IMR-90 (cell line): ENCODE measurements at regions not wholly inside any gene's neighbourhood (a gene's known extent, or its start where the extent isn't known, plus 50 kb on each side); places are given as distances from the start of the nearest gene placed in this dataset.

Experiments used
- ATAC-seq: fragments of 200-7000 bp; cut with Tn5 transposase; 2 replicates; pipeline ENCODE4 v1.9.1; 2020; ENCODE audit warnings: low read depth, mild to moderate bottlenecking, moderate library complexity
- BruUV-seq: library from RNA; stranded (reverse); fragments of 400-500 nt; replicated peaks from 2 replicates; lab custom pipeline; 2021; lab: Mats Ljungman, UMichigan
- CTCF ChIA-PET: fragments of 300-600 bp; formaldehyde crosslinking; extraction: SDS; loops from one replicate; lab custom pipeline; 2021; ENCODE audit warnings: antibody characterized with exemption; lab: Yijun Ruan, JAX
- POLR2A ChIA-PET: fragments of 300-600 bp; sonication (Branson Sonifier 250); formaldehyde crosslinking; loops from one replicate; lab custom pipeline; 2022; ENCODE audit warnings: antibody characterized with exemption; ENCODE audit not compliant: unreplicated experiment; lab: Charles Lee
- DNase-seq: peaks from one replicate; pipeline ENCODE4 v3.0.0; 2013
- H2AFZ ChIP-seq: replicated peaks from 2 replicates; pipeline ENCODE3; 2013; ENCODE audit warnings: low read length, mild to moderate bottlenecking; ENCODE audit not compliant: poor library complexity
- H2AK5ac ChIP-seq: 2 replicates; pipeline ENCODE4 v1.6.1; 2013; ENCODE audit warnings: low read depth, low read length, inconsistent platforms
- H2AK9ac ChIP-seq: replicated peaks from 2 replicates; pipeline ENCODE3; 2013; ENCODE audit warnings: mild to moderate bottlenecking, low read depth, low read length, moderate library complexity; ENCODE audit not compliant: poor library complexity
- H2BK120ac ChIP-seq: 2 replicates; pipeline ENCODE4 v1.6.1; 2013; ENCODE audit warnings: low read depth, low read length, inconsistent platforms
- H2BK15ac ChIP-seq: 3 replicates; pipeline ENCODE4 v1.6.1; 2013; ENCODE audit warnings: low read depth, low read length, inconsistent platforms
- H2BK20ac ChIP-seq: 2 replicates; pipeline ENCODE4 v1.6.1; 2013; ENCODE audit warnings: low read depth, mild to moderate bottlenecking, inconsistent platforms, low read length, moderate library complexity
- H2BK5ac ChIP-seq: 2 replicates; pipeline ENCODE4 v1.6.1; 2013; ENCODE audit warnings: mild to moderate bottlenecking, low read depth, low read length, inconsistent platforms; ENCODE audit not compliant: poor library complexity, severe bottlenecking
- H3K14ac ChIP-seq: replicated peaks from 2 replicates; pipeline ENCODE4 v1.6.1; 2013; ENCODE audit warnings: low read depth, low read length, inconsistent platforms
- H3K18ac ChIP-seq: 2 replicates; pipeline ENCODE4 v1.6.1; 2013; ENCODE audit warnings: low read depth, low read length, control low read depth
- H3K23ac ChIP-seq: 2 replicates; pipeline ENCODE4 v1.6.1; 2013; ENCODE audit warnings: low read depth, low read length, inconsistent platforms
- H3K27ac ChIP-seq: 2 replicates; pipeline ENCODE4 v1.5.1; 2013; ENCODE audit warnings: mild to moderate bottlenecking, control low read depth, low read length; ENCODE audit not compliant: insufficient read depth
- H3K27me3 ChIP-seq: 2 replicates; pipeline ENCODE4 v1.6.1; 2013; ENCODE audit warnings: low read length; ENCODE audit not compliant: control insufficient read depth, insufficient read depth
- H3K36me3 ChIP-seq: 2 replicates; pipeline ENCODE4 v1.6.1; 2013; ENCODE audit warnings: low read length, mixed read lengths; ENCODE audit not compliant: control insufficient read depth, insufficient read depth
- H3K4ac ChIP-seq: 2 replicates; pipeline ENCODE4 v1.6.1; 2013; ENCODE audit warnings: low read depth, low read length, inconsistent platforms
- H3K4me1 ChIP-seq: 2 replicates; pipeline ENCODE4 v1.6.1; 2013; ENCODE audit warnings: low read length, mixed read lengths; ENCODE audit not compliant: control insufficient read depth, insufficient read depth
- H3K4me2 ChIP-seq: 2 replicates; pipeline ENCODE4 v1.6.1; 2013; ENCODE audit warnings: low read depth, mild to moderate bottlenecking, control low read depth, low read length, moderate library complexity
- H3K4me3 ChIP-seq: 2 replicates; pipeline ENCODE4 v1.5.1; 2013; ENCODE audit warnings: low read depth, mild to moderate bottlenecking, control low read depth, low read length, moderate library complexity; ENCODE audit not compliant: insufficient read depth
- H3K56ac ChIP-seq: 2 replicates; pipeline ENCODE4 v1.6.1; 2013; ENCODE audit warnings: low read length, inconsistent platforms; ENCODE audit not compliant: insufficient read depth; ENCODE audit errors: extremely low read depth
- H3K79me1 ChIP-seq, 2 experiments: 2 replicates each; pipeline ENCODE4 v1.6.1; 2013; ENCODE audit warnings: low read length in 2 of 2, inconsistent platforms in 1 of 2, low read depth in 1 of 2
- H3K9ac ChIP-seq: 2 replicates; pipeline ENCODE4 v1.6.1; 2013; ENCODE audit warnings: low read depth, low read length, control low read depth
- H3K9me1 ChIP-seq: 2 replicates; pipeline ENCODE4 v1.6.1; 2013; ENCODE audit warnings: low read length, inconsistent platforms; ENCODE audit not compliant: insufficient read depth
- H3K9me3 ChIP-seq: 2 replicates; pipeline ENCODE4 v1.6.1; 2013; ENCODE audit warnings: low read length; ENCODE audit not compliant: control insufficient read depth, insufficient read depth
- H4K20me1 ChIP-seq: 2 replicates; pipeline ENCODE4 v1.6.1; 2013; ENCODE audit warnings: low read length, inconsistent platforms; ENCODE audit not compliant: insufficient read depth
- H4K5ac ChIP-seq: 2 replicates; pipeline ENCODE4 v1.6.1; 2013; ENCODE audit warnings: mild to moderate bottlenecking, low read depth, low read length, control low read depth
- H4K8ac ChIP-seq, 2 experiments: 2 replicates each; pipeline ENCODE4 v1.6.1; 2013; ENCODE audit warnings: low read depth in 2 of 2, low read length in 2 of 2, control low read depth in 1 of 2, inconsistent platforms in 1 of 2
- H4K91ac ChIP-seq: 2 replicates; pipeline ENCODE4 v1.6.1; 2013; ENCODE audit warnings: low read depth, low read length, inconsistent platforms; ENCODE audit not compliant: insufficient read depth
- CEBPB ChIP-seq: IDR thresholded peaks from 2 replicates; pipeline ENCODE4 v1.6.1; 2012; ENCODE audit warnings: low read depth, low read length, improper control_type of control experiment
- CHD1 ChIP-seq: IDR thresholded peaks from 2 replicates; pipeline ENCODE4 v1.6.1; 2012; ENCODE audit warnings: low read depth, low read length, improper control_type of control experiment
- CTCF ChIP-seq: conservative IDR thresholded peaks from 2 replicates; pipeline ENCODE4 v1.5.1; 2012; ENCODE audit warnings: mild to moderate bottlenecking, low read depth, low read length, improper control_type of control experiment
- ELK1 ChIP-seq: fragments of 150-350 bp; IDR thresholded peaks from 2 replicates; pipeline ENCODE4 v1.6.1; 2016; ENCODE audit warnings: low read depth, mild to moderate bottlenecking, low read length, moderate library complexity, borderline replicate concordance
- FOS ChIP-seq: fragments of 150-350 bp; IDR thresholded peaks from 2 replicates; pipeline ENCODE4 v1.6.1; 2016; ENCODE audit warnings: low read depth, low read length
- MAFK ChIP-seq: IDR thresholded peaks from 2 replicates; pipeline ENCODE4 v1.6.1; 2012; ENCODE audit warnings: low read depth, low read length, improper control_type of control experiment
- MAZ ChIP-seq: IDR thresholded peaks from 2 replicates; pipeline ENCODE4 v1.6.1; 2012; ENCODE audit warnings: low read depth, mild to moderate bottlenecking, low read length, improper control_type of control experiment, moderate library complexity, borderline replicate concordance
- MXI1 ChIP-seq: IDR thresholded peaks from 2 replicates; pipeline ENCODE4 v1.6.1; 2012; ENCODE audit warnings: low read depth, mild to moderate bottlenecking, low read length, moderate library complexity, borderline replicate concordance
- NFE2L2 ChIP-seq: fragments of 150-350 bp; IDR thresholded peaks from 2 replicates; pipeline ENCODE4 v1.6.1; 2016; ENCODE audit warnings: low read depth, mild to moderate bottlenecking, low read length
- RAD21 ChIP-seq: IDR thresholded peaks from 2 replicates; pipeline ENCODE4 v1.6.1; 2012; ENCODE audit warnings: low read length, improper control_type of control experiment
- RCOR1 ChIP-seq: IDR thresholded peaks from 2 replicates; pipeline ENCODE4 v1.6.1; 2012; ENCODE audit warnings: mild to moderate bottlenecking, low read length, improper control_type of control experiment; ENCODE audit not compliant: insufficient replicate concordance
- RFX5 ChIP-seq: IDR thresholded peaks from 2 replicates; pipeline ENCODE4 v1.8.0; 2012; ENCODE audit warnings: low read depth, mild to moderate bottlenecking, low read length, moderate library complexity
- USF2 ChIP-seq: fragments of 150-350 bp; IDR thresholded peaks from 2 replicates; pipeline ENCODE4 v1.6.1; 2017; ENCODE audit warnings: mild to moderate bottlenecking, antibody characterized with exemption, low read length, low read depth
- WGBS, 2 experiments: methylation state at CpG; one replicate each; pipeline versions ENCODE4 v1.1.5 to v1.1.7; 2013; ENCODE audit warnings: missing lambda C conversion rate in 2 of 2; ENCODE audit not compliant: insufficient read length in 1 of 2; ENCODE audit errors: extremely low coverage in 2 of 2; 5-methylcytosine and 5-hydroxymethylcytosine counted together
- dilution Hi-C: fragments of 300-500 bp; cut with HindIII; formaldehyde crosslinking; loops from one replicate; pipeline ENCODE4 v1.14.3; 2018; ENCODE audit warnings: low sequenced_read_pairs; ENCODE audit not compliant: unreplicated experiment
- in situ Hi-C: fragments of 300-500 bp; cut with MboI; formaldehyde crosslinking; loops from 3 replicates; pipeline ENCODE4 v1.14.3; 2019; ENCODE audit warnings: low sequenced_read_pairs, inconsistent platforms, mixed read lengths
- intact Hi-C: fragments of 100-400 bp; cut with micrococcal nuclease; formaldehyde crosslinking; loops from 2 replicates; pipeline ENCODE4 v1.10.0; 2022

GRCh38 chr2:196530910-196531309 is 108.6 kb upstream of the CCDC150 start:
- Histone ChIP-seq H3K4me2 (no peak overlapping the region), H3K36me3 (no peaks in the 10 kb centered on the region), H3K4ac (no peak overlapping the region), H3K4me3 (no peak overlapping the region), H2BK15ac (no peak overlapping the region), H2BK120ac (no peak overlapping the region), H3K23ac (no peak overlapping the region), H3K18ac (no peak overlapping the region), H2AK9ac (no peak overlapping the region), H3K14ac (no peak overlapping the region), H3K9ac (no peak overlapping the region), H3K4me1 (no peaks in the 10 kb centered on the region), H4K8ac (no peak overlapping the region), H2BK5ac (no peak overlapping the region), H4K5ac (no peak overlapping the region), H2AK5ac (no peak overlapping the region), H3K27me3 (no peaks in the 10 kb centered on the region), H3K56ac (no peak overlapping the region), H2AFZ (no peak overlapping the region), H3K9me1 (no peaks in the 10 kb centered on the region), H3K9me3 (no peaks in the 10 kb centered on the region), H2BK20ac (no peak overlapping the region), H4K20me1 (no peaks in the 10 kb centered on the region), H3K79me1 (no peaks in the 10 kb centered on the region), H4K91ac (no peak overlapping the region), H3K27ac (no peak overlapping the region)
- in situ Hi-C loops (no loop called here), intact Hi-C loops (no loop called here), dilution Hi-C loops (no loop called here)
- WGBS, 2 experiments, result 100% methylated on average over 1 of the region's 4 CpGs; no CpG with 5 or more reads in 1 of the 2 experiments
- POLR2A ChIA-PET, result no interaction called here
- ATAC-seq (no peak), DNase-seq (no peak)
- CTCF ChIA-PET, result no interaction called here
- TF ChIP-seq CHD1, result no peak
- no peak for TF ChIP-seq RCOR1
- no peak for TF ChIP-seq RFX5
- TF ChIP-seq MXI1, result no peak
- no peak for TF ChIP-seq USF2
- TF ChIP-seq RAD21, result no peak
- TF ChIP-seq FOS, result no peak
- no peak for TF ChIP-seq CTCF
- TF ChIP-seq CEBPB, result no peak
- TF ChIP-seq ELK1, result no peak
- TF ChIP-seq MAFK, result no peak
- no peak for TF ChIP-seq MAZ
- TF ChIP-seq NFE2L2, result no peak
- BruUV-seq, result no TSS peak
